Chondrocyte (in vitro differentiated cells): ENCODE measurements at regions not wholly inside any gene's neighbourhood (a gene's known extent, or its start where the extent isn't known, plus 50 kb on each side); places are given as distances from the start of the nearest gene placed in this dataset.

Experiments used
- DNase-seq: peaks from one replicate; pipeline ENCODE4 v3.0.0; 2021; ENCODE audit warnings: mixed read lengths, low spot score
- H3K27ac Mint-ChIP-seq: one replicate; pipeline ENCODE4 v1.8.0; 2021; ENCODE audit warnings: mild to moderate bottlenecking, moderate library complexity, mixed read lengths; ENCODE audit not compliant: unreplicated experiment
- H3K27me3 Mint-ChIP-seq: 2 replicates; pipeline ENCODE4 v1.8.0; 2021; ENCODE audit warnings: low read depth, mixed read lengths
- H3K36me3 Mint-ChIP-seq: 2 replicates; pipeline ENCODE4 v1.8.0; 2021; ENCODE audit warnings: low read depth, mixed read lengths
- H3K4me1 Mint-ChIP-seq: 2 replicates; pipeline ENCODE4 v1.8.0; 2021; ENCODE audit warnings: low read depth, mild to moderate bottlenecking, mixed read lengths
- H3K4me3 Mint-ChIP-seq: one replicate; pipeline ENCODE4 v1.8.0; 2021; ENCODE audit warnings: mild to moderate bottlenecking, moderate library complexity, mixed read lengths; ENCODE audit not compliant: unreplicated experiment
- H3K9me3 Mint-ChIP-seq: 2 replicates; pipeline ENCODE4 v1.8.0; 2021; ENCODE audit warnings: low read depth, mixed read lengths
- CTCF ChIP-seq: fragments of 200-600 bp; sonication (generic); IDR thresholded peaks from 2 replicates; pipeline ENCODE4 v1.5.0; 2021; ENCODE audit warnings: antibody characterized with exemption, mild to moderate bottlenecking, moderate library complexity

GRCh38 chr11:115629456-115630015 lies 125.3 kb upstream of the CADM1 start:
- H3K27me3 Mint-ChIP-seq: peaks cover 51% of the 10 kb centered on the region
- TF ChIP-seq CTCF: no peak
- H3K4me1 Mint-ChIP-seq: peaks cover 4% of the 10 kb centered on the region
- H3K4me3 Mint-ChIP-seq: no peak overlapping the region
- DNase-seq: no peak
- H3K9me3 Mint-ChIP-seq: no peaks in the 10 kb centered on the region
- H3K36me3 Mint-ChIP-seq: no peaks in the 10 kb centered on the region
- H3K27ac Mint-ChIP-seq: no peak overlapping the region

GRCh38 chr11:115627666-115628460 lies 123.6 kb upstream of the CADM1 start:
- Mint-ChIP-seq H3K4me1 (peaks cover 16% of the 10 kb centered on the region), H3K9me3 (no peaks in the 10 kb centered on the region), H3K27me3 (peaks cover 47% of the 10 kb centered on the region), H3K27ac (no peak overlapping the region), H3K36me3 (no peaks in the 10 kb centered on the region), H3K4me3 (no peak overlapping the region)
- DNase-seq: no peak
- no peak for TF ChIP-seq CTCF

- peaks cover 24% of the 10 kb centered on the region for H3K4me1 Mint-ChIP-seq
- peaks cover 45% of the 10 kb centered on the region for H3K27me3 Mint-ChIP-seq
- no peaks in the 10 kb centered on the region for H3K36me3 Mint-ChIP-seq
- no peaks in the 10 kb centered on the region for H3K9me3 Mint-ChIP-seq
- no peak overlapping the region for H3K4me3 Mint-ChIP-seq
- no peak for TF ChIP-seq CTCF
- no peak overlapping the region for H3K27ac Mint-ChIP-seq
- no peak for DNase-seq
These were observed 122.9 kb upstream of the CADM1 start for GRCh38 chr11:115627071-115627470.

GRCh38 chr11:115626414-115626813 lies 122.2 kb upstream of the CADM1 start:
- H3K27me3 Mint-ChIP-seq: peaks cover 39% of the 10 kb centered on the region
- H3K27ac Mint-ChIP-seq: no peak overlapping the region
- TF ChIP-seq CTCF: no peak
- no peaks in the 10 kb centered on the region for H3K9me3 Mint-ChIP-seq
- H3K4me1 Mint-ChIP-seq: peaks cover 27% of the 10 kb centered on the region
- no peak for DNase-seq
- H3K36me3 Mint-ChIP-seq: no peaks in the 10 kb centered on the region
- no peak overlapping the region for H3K4me3 Mint-ChIP-seq

- Mint-ChIP-seq H3K4me1 (peaks cover 27% of the 10 kb centered on the region), H3K27me3 (peaks cover 34% of the 10 kb centered on the region), H3K9me3 (no peaks in the 10 kb centered on the region), H3K36me3 (peaks cover 1% of the 10 kb centered on the region), H3K4me3 (no peak overlapping the region), H3K27ac (no peak overlapping the region)
- no peak for DNase-seq
- TF ChIP-seq CTCF: no peak
These were observed 121.3 kb upstream of the CADM1 start for GRCh38 chr11:115625502-115625901.
